ENCODE measurements at regions not wholly inside any gene's neighbourhood (a gene's known extent, or its start where the extent isn't known, plus 50 kb on each side); places are given as distances from the start of the nearest gene placed in this dataset.

GRCh38 chr12:25725470-25725869, 172.4 kb upstream of the LMNTD1 start:
- peak overlapping the region in 1 of 4 donors; percentile 2 for H3K27ac ChIP-seq

GRCh38 chr12:25725931-25726330, 172.8 kb upstream of the LMNTD1 start:
- H3K9me3 ChIP-seq, result no peaks in the 10 kb centered on the region
- H3K27ac ChIP-seq, result peak overlapping the region in 1 of 4 donors; percentile 2
- 19 to 33% methylated on average over 1 of the region's 1 CpG for WGBS, 2 donors (ENCODE audit: low coverage in 1 of 2)
- no peak overlapping the region for H3K4me3 ChIP-seq
- ATAC-seq, result peak; percentile 81
- no peak for TF ChIP-seq CTCF (IDR thresholded peaks at IDR 0.05)
- no peak for TF ChIP-seq EP300 (IDR thresholded peaks at IDR 0.05)
- TF ChIP-seq POLR2AphosphoS5 (IDR thresholded peaks at IDR 0.05), result no peak
- no peak for TF ChIP-seq POLR2A (IDR thresholded peaks at IDR 0.05)
- no peaks in the 10 kb centered on the region for H3K27me3 ChIP-seq
- H3K36me3 ChIP-seq, result no peaks in the 10 kb centered on the region
- H3K4me1 ChIP-seq, result peaks cover 0 to 35% (median 0%) of the 10 kb centered on the region in 3 donors

More at GRCh38 chr12:25725470-25725869, 172.4 kb upstream of the LMNTD1 start:
- 71 to 86% methylated on average over 3 of the region's 3 CpGs for WGBS, 2 donors (ENCODE audit: low coverage in 1 of 2)
- Histone ChIP-seq H3K9me3 (no peaks in the 10 kb centered on the region), H3K27me3 (no peaks in the 10 kb centered on the region), H3K4me1 (peaks cover 0 to 35% (median 0%) of the 10 kb centered on the region in 3 donors), H3K4me3 (no peak overlapping the region), H3K36me3 (no peaks in the 10 kb centered on the region)
- TF ChIP-seq POLR2A (IDR thresholded peaks at IDR 0.05) (no peak), CTCF (IDR thresholded peaks at IDR 0.05) (no peak), EP300 (IDR thresholded peaks at IDR 0.05) (no peak), POLR2AphosphoS5 (IDR thresholded peaks at IDR 0.05) (no peak)
- ATAC-seq, result no peak

- no peak for ATAC-seq
- no peaks in the 10 kb centered on the region for H3K27me3 ChIP-seq
- H3K27ac ChIP-seq, result no peak overlapping the region
- H3K36me3 ChIP-seq, result no peaks in the 10 kb centered on the region
- no peaks in the 10 kb centered on the region for H3K9me3 ChIP-seq
- H3K4me3 ChIP-seq, result no peak overlapping the region
- peaks cover 0 to 35% (median 0%) of the 10 kb centered on the region in 3 donors for H3K4me1 ChIP-seq
- TF ChIP-seq POLR2A (IDR thresholded peaks at IDR 0.05) (no peak), EP300 (IDR thresholded peaks at IDR 0.05) (no peak)
- 3 to 17% methylated on average over 2 of the region's 2 CpGs for WGBS, 2 donors (ENCODE audit: low coverage in 1 of 2)
These were observed 175.0 kb upstream of the LMNTD1 start for GRCh38 chr12:25728056-25728595.

GRCh38 chr12:25730489-25731349, 177.6 kb upstream of the LMNTD1 start:
- TF ChIP-seq POLR2AphosphoS5 (IDR thresholded peaks at IDR 0.05) (no peak), CTCF (IDR thresholded peaks at IDR 0.05) (no peak), EP300 (IDR thresholded peaks at IDR 0.05) (no peak), POLR2A (IDR thresholded peaks at IDR 0.05) (no peak)
- no peak for ATAC-seq
- WGBS, 2 donors (ENCODE audit: low coverage in 1 of 2), result 60% methylated on average over 4 to 5 of the region's 5 CpGs

GRCh38 chr12:25733541-25733940, 180.5 kb upstream of the LMNTD1 start:
- Histone ChIP-seq H3K27ac (no peak overlapping the region), H3K4me1 (no peaks in the 10 kb centered on the region), H3K4me3 (no peak overlapping the region), H3K36me3 (no peaks in the 10 kb centered on the region), H3K27me3 (no peaks in the 10 kb centered on the region), H3K9me3 (no peaks in the 10 kb centered on the region)
- 94 to 100% methylated on average over 1 of the region's 1 CpG for WGBS, 2 donors (ENCODE audit: low coverage in 1 of 2)
- ATAC-seq, result no peak
- TF ChIP-seq CTCF (IDR thresholded peaks at IDR 0.05) (no peak), EP300 (IDR thresholded peaks at IDR 0.05) (no peak), POLR2A (IDR thresholded peaks at IDR 0.05) (no peak), POLR2AphosphoS5 (IDR thresholded peaks at IDR 0.05) (no peak)

More at GRCh38 chr12:25730489-25731349, 177.6 kb upstream of the LMNTD1 start:
- H3K4me1 ChIP-seq, result peaks cover 0 to 11% (median 0%) of the 10 kb centered on the region in 3 donors
- no peaks in the 10 kb centered on the region for H3K36me3 ChIP-seq
- H3K4me3 ChIP-seq, result no peak overlapping the region
- H3K27me3 ChIP-seq, result no peaks in the 10 kb centered on the region
- no peaks in the 10 kb centered on the region for H3K9me3 ChIP-seq
- H3K27ac ChIP-seq, result no peak overlapping the region

Measured in gastroesophageal sphincter (tissue), 4 donors.